GM04503 (cell line): ENCODE measurements at regions not wholly inside any gene's neighbourhood (a gene's known extent, or its start where the extent isn't known, plus 50 kb on each side); places are given as distances from the start of the nearest gene placed in this dataset.

ENCODE experiments used
- DNase-seq: peaks from one replicate; pipeline ENCODE4 v3.0.0-alpha.2; 2012; ENCODE audit warnings: low read depth

DNA sequence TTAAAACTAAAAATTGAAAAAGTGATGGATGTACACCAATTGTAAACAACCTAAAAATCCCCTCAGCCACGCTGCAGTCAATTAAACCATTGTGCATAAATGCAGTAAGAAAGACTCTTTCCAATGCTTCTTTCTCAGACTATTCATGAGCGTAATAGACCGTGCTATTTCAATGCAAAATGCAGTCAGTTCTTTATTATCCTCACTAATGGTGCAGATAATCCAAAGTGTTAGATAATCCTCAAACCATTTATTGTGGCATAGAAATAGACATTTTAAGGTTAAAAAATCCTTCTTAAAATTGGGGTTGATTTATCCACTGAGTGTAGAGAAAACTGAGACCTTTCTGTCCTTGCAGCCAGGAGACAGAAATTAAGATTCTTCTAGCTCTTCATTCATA, 1862.8 kb downstream of the EFNA5 start:
- DNase-seq, result no peak

GRCh38 chr5:105807290-105807689, 1863.4 kb downstream of the EFNA5 start:
- DNase-seq, result no peak

DNA sequence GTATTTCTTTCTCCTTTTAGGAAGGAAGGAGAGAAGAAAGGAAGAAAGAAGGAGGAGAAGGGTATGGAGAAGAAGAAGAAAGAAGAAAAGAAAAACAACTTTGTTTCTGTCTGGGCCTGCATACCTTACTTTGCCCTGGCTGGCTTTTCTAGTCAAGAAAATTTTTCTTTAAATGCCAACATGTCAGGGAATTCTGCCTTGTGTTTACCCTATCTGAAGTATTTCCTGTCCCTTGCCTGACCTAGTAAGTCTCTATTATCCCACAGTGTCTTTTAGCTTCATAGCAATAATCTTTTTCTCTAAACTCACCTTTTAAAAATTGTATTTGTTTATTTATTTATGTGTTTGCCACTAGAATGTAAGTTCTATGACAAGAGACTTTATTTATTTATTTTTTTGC, 1864.1 kb downstream of the EFNA5 start:
- no peak for DNase-seq

DNA sequence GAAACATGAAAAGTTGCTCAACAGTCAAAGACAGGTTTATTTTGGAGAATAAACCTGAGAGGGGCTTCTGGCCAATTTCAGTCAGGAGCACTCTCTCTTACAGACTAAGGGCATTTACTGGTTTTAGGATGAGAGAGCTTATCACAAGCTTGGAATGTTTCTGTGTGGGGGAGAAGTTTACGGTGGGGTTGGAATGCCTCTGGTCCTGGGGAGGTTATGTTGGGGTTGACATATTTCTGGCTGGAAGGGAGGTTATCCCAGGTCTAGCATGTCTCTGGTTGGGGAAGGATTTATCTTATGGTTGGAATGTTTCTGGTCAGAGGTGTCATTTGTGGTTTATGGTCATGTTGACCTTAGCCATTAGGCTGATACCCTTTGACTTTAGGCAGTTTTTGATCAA, 1867.3 kb downstream of the EFNA5 start:
- DNase-seq, result no peak

DNA sequence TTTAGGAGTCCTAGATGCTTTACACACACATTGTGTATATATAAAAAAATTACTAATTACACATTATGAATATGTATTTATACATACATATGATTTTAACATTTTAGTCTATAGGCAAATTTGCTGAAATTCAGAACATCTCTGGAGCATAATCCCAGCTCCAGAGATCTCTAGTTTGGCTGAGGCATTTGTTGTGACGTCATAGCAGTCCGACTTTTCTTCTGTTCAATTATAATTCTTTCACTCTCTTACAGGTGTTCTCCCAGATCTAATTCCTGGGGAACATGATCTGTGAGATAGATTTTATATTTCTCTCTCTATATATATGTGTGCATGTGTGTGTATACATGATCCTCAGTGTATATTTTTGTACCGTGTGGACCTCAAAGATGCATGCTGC, 1876.2 kb downstream of the EFNA5 start:
- no peak for DNase-seq

GRCh38 chr5:105789246-105789645, 1881.5 kb downstream of the EFNA5 start:
- DNase-seq, result no peak

- DNase-seq, result no peak
Observed at GRCh38 chr5:105783811-105784210, 1886.9 kb downstream of the EFNA5 start.

- DNase-seq, result no peak
Observed at GRCh38 chr5:105782501-105782900, 1888.2 kb downstream of the EFNA5 start.

DNA sequence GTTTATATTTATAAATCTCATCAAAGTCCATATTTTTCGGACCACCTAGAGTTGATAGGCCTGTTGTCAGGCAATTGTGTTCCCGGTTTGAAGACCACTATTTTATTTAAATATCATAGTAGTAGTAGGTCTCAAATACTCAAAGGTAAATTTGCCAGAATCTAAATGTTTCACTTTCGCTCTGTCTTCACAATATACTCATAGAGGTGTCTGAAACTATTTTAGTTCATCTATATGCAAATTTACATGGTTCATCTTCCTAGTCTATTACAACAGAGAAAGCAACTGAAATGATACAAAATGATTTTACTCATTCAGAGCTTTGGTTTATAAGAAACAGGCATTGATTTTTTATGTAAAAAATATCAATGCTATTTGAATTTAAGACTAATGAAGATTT, 1897.5 kb downstream of the EFNA5 start:
- DNase-seq, result no peak

- no peak for DNase-seq
Observed at GRCh38 chr5:105767267-105767666, 1903.5 kb downstream of the EFNA5 start.

DNA sequence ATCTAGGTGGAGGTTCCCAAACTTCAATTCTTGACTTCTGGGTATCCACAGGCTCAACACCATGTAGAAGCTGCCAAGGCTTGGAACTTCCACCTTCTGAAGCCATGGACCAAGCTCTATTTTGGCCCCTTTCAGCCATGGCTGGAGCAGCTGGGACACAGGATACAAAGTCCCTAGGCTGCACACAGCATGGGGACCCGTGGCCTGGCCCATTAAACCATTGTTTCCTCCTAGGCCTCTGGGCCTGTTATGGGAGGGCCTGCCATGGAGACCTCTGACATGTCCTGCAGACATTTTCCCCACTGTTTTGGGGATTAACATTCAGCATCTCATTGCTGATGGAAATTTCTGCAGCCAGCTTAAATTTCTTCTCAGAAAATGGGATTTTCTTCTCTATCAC, 1908.0 kb downstream of the EFNA5 start:
- no peak for DNase-seq

GRCh38 chr5:105754056-105754455, 1916.7 kb downstream of the EFNA5 start:
- no peak for DNase-seq

- no peak for DNase-seq
Observed at GRCh38 chr5:105752801-105753200, 1917.9 kb downstream of the EFNA5 start.

GRCh38 chr5:105751908-105752307, 1918.8 kb downstream of the EFNA5 start:
- DNase-seq, result no peak

DNA sequence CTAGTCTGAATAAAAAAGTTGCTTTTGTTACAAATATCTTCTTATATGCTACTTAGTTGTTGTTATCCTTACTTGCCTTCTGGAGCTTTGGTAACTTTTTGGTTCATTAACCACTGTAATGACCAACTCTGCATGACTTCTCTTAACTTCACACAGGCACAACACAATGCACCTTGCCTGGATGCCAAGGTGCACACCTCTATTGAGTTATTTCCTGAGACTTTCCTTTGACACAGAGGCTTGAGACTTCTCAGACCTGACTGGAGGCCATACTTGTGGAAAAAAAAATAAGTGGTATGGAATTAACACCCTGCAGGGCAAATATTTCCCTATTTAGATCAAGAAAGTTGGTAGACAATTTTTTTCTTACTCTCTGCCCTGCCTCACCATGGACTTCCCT, 1925.6 kb downstream of the EFNA5 start:
- DNase-seq, result no peak

GRCh38 chr5:105740242-105740641, 1930.5 kb downstream of the EFNA5 start:
- DNase-seq, result no peak

DNA sequence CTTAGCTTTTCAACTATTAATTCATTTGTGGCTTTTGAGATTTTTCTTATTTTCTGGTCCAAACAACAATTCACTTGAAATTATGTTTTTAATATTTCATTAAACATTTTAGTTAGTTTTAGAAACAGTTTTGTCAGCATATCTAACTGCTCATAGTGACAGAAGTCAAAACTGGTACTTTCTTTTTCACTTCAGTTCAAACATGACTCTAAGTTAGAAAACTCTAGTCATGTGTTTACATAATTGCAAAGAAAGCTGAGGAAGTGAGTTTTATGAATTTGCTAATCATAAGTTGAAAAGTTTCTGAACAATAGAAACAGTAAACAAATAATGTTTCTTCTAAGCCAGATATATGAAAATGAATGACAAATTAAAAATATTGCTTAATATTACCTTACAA, 1931.0 kb downstream of the EFNA5 start:
- no peak for DNase-seq

- no peak for DNase-seq
Observed at GRCh38 chr5:105735704-105736103, 1935.0 kb downstream of the EFNA5 start.

- DNase-seq, result no peak
Observed at GRCh38 chr5:105730982-105731381, 1939.8 kb downstream of the EFNA5 start.

GRCh38 chr5:105726093-105726492, 1944.6 kb downstream of the EFNA5 start:
- no peak for DNase-seq

GRCh38 chr5:105708442-105708841, 1962.3 kb downstream of the EFNA5 start:
- DNase-seq, result no peak

DNA sequence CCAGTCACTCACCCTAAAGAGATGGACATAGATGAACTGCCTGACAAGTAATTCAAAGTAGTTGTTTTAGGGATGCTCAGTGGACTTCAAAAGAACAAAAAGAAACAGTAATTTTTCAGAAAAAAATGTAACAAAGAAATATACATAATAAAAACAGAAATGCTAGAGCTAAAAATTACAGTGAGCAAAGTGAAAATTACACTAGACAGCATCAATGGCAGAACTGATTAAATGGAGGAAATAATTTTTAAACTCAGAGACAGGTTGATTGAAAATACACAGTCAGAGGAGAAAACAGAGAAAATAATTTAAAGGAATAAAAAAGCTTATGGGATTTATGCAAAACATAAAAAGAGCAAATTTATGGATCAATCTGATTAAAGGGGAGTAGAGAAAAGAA, 1968.4 kb downstream of the EFNA5 start:
- no peak for DNase-seq

GRCh38 chr5:105696440-105696839, 1974.3 kb downstream of the EFNA5 start:
- no peak for DNase-seq

DNA sequence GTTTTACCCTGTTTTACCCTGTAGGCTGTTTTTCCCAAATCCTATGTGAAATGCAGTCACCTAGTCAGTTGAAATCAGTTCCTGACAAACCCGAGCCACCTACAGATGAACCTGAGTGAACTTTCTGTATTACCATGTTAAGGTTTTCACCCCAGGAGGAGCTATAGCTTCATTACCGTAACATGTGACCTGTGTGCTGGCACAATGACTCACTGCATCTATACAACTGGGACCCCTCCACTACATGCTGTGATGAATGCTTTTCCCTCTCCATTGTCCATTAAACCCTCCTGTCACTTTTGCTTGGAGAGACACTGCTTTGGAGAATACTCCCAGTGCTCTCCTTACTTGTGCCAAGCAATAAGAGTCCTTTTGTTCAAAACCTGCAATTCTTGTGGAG, 1974.8 kb downstream of the EFNA5 start:
- DNase-seq, result no peak

- no peak for DNase-seq
Observed at GRCh38 chr5:105689596-105689995, 1981.1 kb downstream of the EFNA5 start.
